ENCODE measurements at regions not wholly inside any gene's neighbourhood (a gene's known extent, or its start where the extent isn't known, plus 50 kb on each side); places are given as distances from the start of the nearest gene placed in this dataset.

GRCh38 chr1:70666381-70667140, 255.5 kb downstream of the CTH start:
- Histone ChIP-seq H3K36me3 (replicated peaks in 1 of 2) (no peaks in the 10 kb centered on the region), H3K27me3 (no peaks in the 10 kb centered on the region), H3K4me1 (replicated peaks in 1 of 2) (no peaks in the 10 kb centered on the region), H3K27ac (no peak overlapping the region), H3K9me3 (replicated peaks in 1 of 3) (no peaks in the 10 kb centered on the region), H3K4me3 (no peak overlapping the region)
- WGBS, 4 donors: 54 to 58% (median 56%) methylated on average over 8 of the region's 8 CpGs
- TF ChIP-seq CTCF (IDR thresholded peaks at IDR 0.05): no peak
- no peak for TF ChIP-seq POLR2A (IDR thresholded peaks at IDR 0.05)
- intact Hi-C loops (cut with DNase I): no loop called here
- DNase-seq: peak in 5 of 7 donors; percentile 12 to 36 (median 19)

GRCh38 chr1:70667494-70668170, 256.6 kb downstream of the CTH start:
- DNase-seq: no peak
- Histone ChIP-seq H3K27me3 (no peaks in the 10 kb centered on the region), H3K27ac (no peak overlapping the region), H3K36me3 (replicated peaks in 1 of 2) (no peaks in the 10 kb centered on the region), H3K4me1 (replicated peaks in 1 of 2) (no peaks in the 10 kb centered on the region), H3K4me3 (no peak overlapping the region), H3K9me3 (replicated peaks in 1 of 3) (no peaks in the 10 kb centered on the region)
- TF ChIP-seq POLR2A (IDR thresholded peaks at IDR 0.05): no peak
- TF ChIP-seq CTCF (IDR thresholded peaks at IDR 0.05): no peak
- intact Hi-C loops (cut with DNase I): no loop called here

- H3K9me3 ChIP-seq (replicated peaks in 1 of 3): no peaks in the 10 kb centered on the region
- H3K27ac ChIP-seq: no peak overlapping the region
These were observed 259.9 kb downstream of the CTH start for GRCh38 chr1:70671006-70671405.

More at GRCh38 chr1:70671006-70671405, 259.9 kb downstream of the CTH start:
- H3K4me1 ChIP-seq (replicated peaks in 1 of 2): no peaks in the 10 kb centered on the region
- H3K27me3 ChIP-seq: no peaks in the 10 kb centered on the region
- no peak for DNase-seq
- intact Hi-C loops (cut with DNase I): no loop called here
- WGBS, 4 donors: 57 to 90% (median 78%) methylated on average over 4 of the region's 4 CpGs
- no peak overlapping the region for H3K4me3 ChIP-seq
- no peaks in the 10 kb centered on the region for H3K36me3 ChIP-seq (replicated peaks in 1 of 2)
- TF ChIP-seq CTCF (IDR thresholded peaks at IDR 0.05) (no peak), POLR2A (IDR thresholded peaks at IDR 0.05) (no peak)

Data from adrenal gland (tissue), 9 donors.